GM11168 (cell line): ENCODE measurements at regions not wholly inside any gene's neighbourhood (a gene's known extent, or its start where the extent isn't known, plus 50 kb on each side); places are given as distances from the start of the nearest gene placed in this dataset.

Source experiments
- in situ Hi-C: fragments of 300-500 bp; cut with MboI; formaldehyde crosslinking; loops from one replicate; pipeline ENCODE4 v1.12.0; 2022; ENCODE audit warnings: low sequenced_read_pairs; ENCODE audit not compliant: unreplicated experiment

GRCh38 chr2:215702116-215702902, 266.4 kb upstream of the FN1 start:
- in situ Hi-C loops = no loop called here

- in situ Hi-C loops = no loop called here
Observed at GRCh38 chr2:215699700-215700538, 264.1 kb upstream of the FN1 start.

GRCh38 chr2:215699018-215699417, 263.1 kb upstream of the FN1 start:
- in situ Hi-C loops = no loop called here

GRCh38 chr2:215698566-215698965, 262.7 kb upstream of the FN1 start:
- in situ Hi-C loops = no loop called here

DNA sequence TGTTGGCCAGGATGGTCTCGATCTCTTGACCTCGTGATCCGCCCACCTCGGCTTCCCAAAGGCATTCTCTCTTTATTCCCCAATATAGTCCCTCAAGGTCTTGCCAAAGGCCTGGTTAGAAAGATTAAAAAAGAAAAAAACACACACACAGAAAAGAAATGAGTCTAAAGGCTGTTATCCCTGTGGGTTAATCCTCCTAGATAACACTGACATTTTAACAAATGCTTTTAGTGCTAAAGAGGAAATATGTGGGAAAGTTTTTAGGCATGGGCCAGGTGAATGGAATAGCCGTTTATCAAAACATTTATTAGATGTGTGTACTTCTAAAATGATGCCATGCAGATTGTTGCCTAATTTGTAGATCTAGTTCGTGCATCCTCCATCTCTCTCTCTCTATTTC, 261.6 kb upstream of the FN1 start:
- in situ Hi-C loops = no loop called here

DNA sequence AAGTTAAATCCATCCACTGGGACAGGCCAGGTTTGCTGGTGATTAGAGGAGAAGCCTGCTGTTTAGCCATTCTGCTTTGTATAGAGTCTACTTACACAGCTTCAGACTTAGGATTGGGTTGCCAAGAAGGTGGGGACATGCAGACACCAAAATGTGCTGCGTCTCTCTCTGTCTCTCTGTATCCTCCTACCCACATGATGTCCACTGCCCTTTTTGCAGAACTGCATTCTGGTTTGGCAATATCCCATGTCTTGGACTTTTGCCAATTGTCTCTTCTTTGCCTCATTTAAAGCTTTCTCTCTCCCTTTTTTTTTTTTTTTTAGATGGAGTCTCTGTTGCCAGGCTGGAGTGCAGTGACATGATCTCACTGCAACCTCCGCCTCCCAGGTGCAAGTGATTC, 261.1 kb upstream of the FN1 start:
- in situ Hi-C loops = no loop called here

DNA sequence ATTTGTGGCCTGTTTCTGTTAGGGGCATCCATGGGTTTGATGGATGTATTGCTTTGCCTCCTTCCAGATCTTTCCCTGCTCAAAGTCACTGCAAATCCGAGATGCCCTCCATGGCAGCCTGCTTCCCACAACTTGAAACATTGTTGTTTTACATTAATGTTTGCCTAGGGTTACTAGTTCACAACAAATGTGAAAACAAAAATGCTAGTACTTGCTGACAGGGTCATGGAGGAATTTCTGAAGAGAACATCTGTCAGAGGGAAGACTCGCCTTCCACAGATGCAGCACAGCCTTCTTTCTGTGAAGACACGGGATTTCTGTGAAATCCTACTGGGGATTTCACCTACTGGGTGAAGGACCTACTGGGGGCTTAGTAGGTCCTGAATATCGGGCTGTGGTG, 260.0 kb upstream of the FN1 start:
- in situ Hi-C loops = no loop called here

DNA sequence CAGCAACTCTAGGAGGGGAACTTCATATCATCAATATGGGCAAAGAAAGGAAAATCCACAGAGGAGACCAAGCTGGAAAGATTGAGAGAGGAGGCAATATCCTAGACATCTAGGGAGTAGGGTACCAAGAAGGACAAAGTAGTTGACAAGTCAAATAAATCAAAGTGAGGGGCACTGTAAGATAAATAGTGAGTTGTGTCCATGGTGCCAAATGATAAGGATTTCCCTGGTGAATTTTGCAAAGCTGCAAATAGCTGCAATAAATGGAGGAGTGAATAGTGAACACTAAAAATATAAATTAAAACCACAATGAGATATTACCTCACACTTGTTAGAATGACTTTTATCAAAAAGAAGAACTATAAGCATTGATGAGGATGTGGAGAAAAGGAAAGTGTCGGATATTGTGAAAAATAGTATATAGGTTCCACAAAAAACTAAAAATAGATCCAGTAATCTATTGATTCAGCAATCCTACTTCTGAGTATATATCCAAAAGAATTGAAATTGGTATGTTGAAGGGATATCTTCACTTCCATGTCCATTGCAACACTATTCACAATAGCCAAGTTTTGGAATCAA, 258.2 kb upstream of the FN1 start:
- in situ Hi-C loops = no loop called here

DNA sequence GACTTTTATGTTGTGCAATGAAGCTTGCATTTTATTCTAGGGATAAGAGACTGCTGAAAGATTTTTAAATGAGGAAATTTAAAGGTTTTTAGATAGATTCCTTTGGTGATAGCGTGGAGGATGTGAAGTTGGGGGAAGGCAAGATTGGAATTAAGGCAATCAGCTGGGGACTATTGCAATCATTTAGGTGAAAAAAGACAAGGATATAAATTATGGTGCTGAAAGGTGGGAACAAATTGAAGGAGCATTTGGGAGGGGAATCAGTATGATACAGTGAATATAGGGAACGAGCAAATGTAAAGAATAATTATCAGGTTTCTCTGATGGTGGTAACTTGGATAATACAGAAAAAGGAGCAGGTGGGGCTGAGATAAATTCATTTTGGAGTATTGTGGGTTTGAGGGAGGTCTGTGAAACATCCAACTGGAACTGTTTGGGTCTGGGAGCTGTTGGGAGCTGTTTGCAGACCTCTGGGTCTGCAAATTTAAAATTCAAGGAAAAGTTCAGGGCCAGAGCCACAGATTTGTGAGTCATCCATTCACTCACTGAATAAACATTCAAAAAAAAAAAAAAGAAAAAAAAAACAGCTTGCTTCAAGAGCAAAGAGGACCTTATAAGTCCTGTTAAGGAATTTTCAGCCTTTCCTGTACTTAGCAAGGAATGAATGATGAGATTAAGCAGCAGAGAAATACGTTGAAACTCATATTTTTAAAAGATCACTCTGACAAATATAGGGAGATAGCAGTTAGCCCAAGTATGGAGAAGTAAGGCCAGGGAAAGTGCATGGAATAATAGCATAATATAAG, 257.5 kb upstream of the FN1 start:
- in situ Hi-C loops = no loop called here

- in situ Hi-C loops = no loop called here
Observed at GRCh38 chr2:215692387-215693079, 256.7 kb upstream of the FN1 start.

DNA sequence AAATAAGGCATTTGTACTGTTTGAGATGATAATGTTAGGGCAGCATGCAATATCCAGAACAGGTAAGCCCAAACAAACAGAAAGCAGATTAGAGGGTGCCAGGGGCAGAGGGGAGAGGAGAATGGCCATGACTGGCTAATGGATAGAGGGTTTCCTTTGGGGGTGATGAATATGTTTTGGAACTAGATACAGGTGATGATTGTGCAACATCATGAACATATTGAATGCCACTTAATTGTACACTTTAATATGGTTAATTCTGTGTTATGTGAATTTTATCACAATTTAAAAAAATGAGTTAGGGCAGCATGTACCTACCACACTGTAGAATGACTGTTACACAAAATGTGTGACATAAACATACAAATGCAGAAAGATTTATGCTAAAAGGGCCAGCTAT, 255.5 kb upstream of the FN1 start:
- in situ Hi-C loops = no loop called here

DNA sequence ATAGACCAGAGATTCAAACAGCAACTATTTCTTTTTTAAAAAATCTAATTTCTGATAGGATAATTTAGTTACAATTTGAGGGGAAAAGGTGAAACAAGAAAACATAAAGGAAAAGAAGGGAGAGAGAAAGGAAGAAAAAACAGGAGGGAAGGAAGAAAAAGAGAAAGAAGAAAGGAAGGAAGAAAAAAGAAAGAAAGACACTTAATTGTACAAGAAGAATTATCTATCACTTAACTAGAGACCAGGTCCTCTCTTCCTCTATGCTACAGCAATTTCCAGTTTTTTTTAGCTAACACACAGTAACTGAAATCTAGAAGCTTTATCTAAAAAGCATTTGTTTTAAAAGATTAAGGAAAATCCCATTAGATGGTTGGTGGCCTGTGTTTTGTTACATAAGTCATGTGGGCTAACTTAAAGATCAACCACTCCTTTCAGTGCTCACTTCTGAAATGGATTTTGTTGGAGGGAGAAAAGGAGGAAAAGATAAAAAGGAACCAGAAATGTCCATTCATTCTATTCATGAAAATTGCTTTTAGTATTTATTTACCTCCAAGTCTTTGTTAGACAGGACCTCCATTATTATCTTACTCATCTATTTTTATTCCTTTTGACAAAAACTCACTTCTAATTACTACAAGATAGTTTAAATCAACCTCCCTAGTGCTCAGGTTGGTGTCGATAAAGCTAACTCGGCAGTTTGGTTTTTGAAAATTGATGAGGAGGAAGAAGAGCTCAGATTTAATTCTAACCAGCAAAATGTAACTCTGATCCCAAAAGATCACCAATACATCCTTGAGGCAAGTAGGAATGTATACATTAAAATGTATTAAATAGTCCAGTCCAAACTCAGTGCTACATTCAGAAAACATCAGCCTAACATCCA, 251.5 kb upstream of the FN1 start:
- in situ Hi-C loops = no loop called here

GRCh38 chr2:215685238-215685990, 249.5 kb upstream of the FN1 start:
- in situ Hi-C loops = no loop called here

DNA sequence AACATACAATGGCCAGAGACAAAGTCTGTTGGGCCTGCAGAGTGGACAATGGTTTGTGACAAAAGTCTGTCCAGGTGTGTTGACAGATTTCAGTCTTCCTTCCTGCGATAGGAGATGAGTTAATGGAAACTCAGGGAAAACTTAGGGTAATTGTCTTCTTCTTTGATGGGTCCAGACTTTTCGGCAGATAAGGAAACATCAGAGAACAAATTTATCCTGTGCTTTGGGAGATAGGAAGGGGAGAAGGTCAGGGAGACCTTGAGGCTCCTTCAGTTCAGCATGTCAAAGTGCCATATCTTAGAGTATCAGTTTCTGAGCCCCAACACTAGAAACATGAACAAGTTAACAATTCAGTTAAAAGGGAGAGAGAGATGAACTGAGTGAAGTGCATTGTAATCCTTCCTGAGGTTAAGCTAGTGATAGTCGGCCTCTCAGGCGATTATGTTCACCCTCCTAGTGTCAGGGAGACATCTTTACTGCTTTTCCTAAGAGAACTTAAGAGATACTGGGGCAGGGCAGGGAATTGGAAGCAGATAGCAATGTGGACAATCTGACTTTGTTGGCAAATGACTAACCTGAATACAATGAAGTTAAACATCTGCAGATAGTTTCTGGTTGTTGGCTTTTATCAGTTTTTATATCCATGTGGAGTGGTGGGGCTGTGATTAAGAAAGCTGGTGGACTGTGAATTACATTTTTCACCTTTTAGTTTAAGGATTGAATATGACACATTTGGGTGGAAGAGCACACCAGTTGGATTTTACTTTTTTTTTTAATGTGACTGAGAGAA, 248.8 kb upstream of the FN1 start:
- in situ Hi-C loops = no loop called here

- in situ Hi-C loops = no loop called here
Observed at GRCh38 chr2:215683295-215683694, 247.4 kb upstream of the FN1 start.

DNA sequence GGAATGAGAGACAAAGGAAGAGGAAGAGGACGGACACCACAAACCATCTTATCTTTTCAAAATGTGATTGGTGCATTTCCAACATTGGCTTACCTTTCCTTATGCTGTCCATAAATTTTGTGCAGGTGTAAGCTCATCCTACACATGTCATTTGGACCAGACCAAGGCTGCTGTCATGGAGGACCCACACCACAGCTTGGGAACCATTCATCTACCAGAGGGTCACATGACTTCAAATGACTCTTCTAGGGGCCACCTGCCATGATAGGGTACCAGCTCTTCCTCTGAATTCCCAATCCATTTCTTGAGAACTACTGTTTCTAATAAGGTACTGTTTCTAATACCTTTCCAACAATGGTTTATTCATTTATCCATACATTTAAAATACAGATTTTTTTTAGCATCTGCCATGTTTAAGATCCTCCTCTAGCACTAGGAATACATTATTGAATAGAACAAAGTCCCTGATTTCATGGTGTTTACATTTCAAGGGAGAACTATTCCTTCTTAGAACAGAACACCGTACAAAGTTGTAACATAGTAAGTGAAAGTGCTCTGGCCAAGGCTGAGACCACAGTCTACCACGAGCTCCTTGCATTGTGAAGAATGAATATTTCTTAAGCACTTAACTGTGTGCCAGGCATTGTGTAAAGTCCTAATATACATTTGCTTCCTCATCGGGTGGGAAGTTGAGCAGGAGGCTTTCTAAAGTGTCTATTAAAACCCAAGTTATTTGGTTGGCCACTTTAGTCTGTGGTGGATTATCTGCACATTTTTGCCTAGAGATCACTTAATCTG, 246.1 kb upstream of the FN1 start:
- in situ Hi-C loops = no loop called here
